BJ (cell line): ENCODE measurements at regions not wholly inside any gene's neighbourhood (a gene's known extent, or its start where the extent isn't known, plus 50 kb on each side); places are given as distances from the start of the nearest gene placed in this dataset.

Experiments used
- CTCF ChIA-PET: fragments of 350-600 bp; formaldehyde crosslinking; extraction: SDS; loops from one replicate; lab custom pipeline; 2021; ENCODE audit warnings: antibody characterized with exemption, inconsistent platforms; lab: Yijun Ruan, JAX
- POLR2A ChIA-PET: fragments of 300-600 bp; sonication (Branson Sonifier 250); formaldehyde crosslinking; extraction: SDS; loops from one replicate; lab custom pipeline; 2021; ENCODE audit warnings: antibody characterized with exemption; lab: Charles Lee
- DNase-seq: peaks from one replicate; pipeline ENCODE4 v3.0.0-alpha.2; 2011; ENCODE audit warnings: low read depth
- H3K27me3 ChIP-seq: 2 replicates; pipeline ENCODE4 v1.6.0; 2011; ENCODE audit warnings: low read length; ENCODE audit not compliant: control insufficient read depth, insufficient read depth
- H3K36me3 ChIP-seq: 2 replicates; pipeline ENCODE4 v1.5.1; 2011; ENCODE audit warnings: low read length; ENCODE audit not compliant: control insufficient read depth, insufficient read depth
- H3K4me3 ChIP-seq: 2 replicates; pipeline ENCODE4 v1.5.1; 2011; ENCODE audit warnings: low read depth, mild to moderate bottlenecking, control low read depth, low read length
- TF ChIP-seq, protein P1 (sequence below): IDR thresholded peaks from 2 replicates; pipeline ENCODE4 v1.5.1; 2011; ENCODE audit warnings: low read depth, mild to moderate bottlenecking, control low read depth, inconsistent platforms, low read length, moderate library complexity; ENCODE audit not compliant: insufficient read depth

DNA sequence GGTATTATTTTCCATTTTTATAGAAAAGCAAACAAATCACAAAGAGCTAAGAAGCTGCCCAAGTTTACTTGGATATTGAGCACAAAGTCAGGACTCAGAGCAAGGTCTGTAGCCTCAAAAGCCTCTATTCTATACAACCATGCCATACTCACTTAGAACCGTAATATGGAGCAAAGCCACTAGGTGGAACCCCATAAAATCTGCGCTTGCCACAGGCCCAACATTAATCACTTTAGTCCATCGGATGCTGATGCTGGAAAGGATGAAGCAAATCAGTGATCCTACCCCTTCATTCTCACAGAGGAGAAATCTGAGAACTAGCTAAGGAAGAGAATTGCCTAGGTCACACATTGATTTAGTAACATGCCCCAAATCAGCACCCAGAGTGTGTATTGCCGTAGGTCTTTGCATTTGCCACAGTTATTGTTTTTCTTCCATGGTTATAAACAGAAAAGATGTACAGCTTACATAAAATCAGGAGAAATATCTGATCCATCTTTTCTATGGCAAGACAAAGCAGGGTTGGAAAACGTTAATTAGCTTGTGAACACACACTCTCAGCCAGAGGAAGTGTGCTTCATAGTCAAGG is 56.7 kb upstream of the RAB38 start:
- TF ChIP-seq, protein P1, sequence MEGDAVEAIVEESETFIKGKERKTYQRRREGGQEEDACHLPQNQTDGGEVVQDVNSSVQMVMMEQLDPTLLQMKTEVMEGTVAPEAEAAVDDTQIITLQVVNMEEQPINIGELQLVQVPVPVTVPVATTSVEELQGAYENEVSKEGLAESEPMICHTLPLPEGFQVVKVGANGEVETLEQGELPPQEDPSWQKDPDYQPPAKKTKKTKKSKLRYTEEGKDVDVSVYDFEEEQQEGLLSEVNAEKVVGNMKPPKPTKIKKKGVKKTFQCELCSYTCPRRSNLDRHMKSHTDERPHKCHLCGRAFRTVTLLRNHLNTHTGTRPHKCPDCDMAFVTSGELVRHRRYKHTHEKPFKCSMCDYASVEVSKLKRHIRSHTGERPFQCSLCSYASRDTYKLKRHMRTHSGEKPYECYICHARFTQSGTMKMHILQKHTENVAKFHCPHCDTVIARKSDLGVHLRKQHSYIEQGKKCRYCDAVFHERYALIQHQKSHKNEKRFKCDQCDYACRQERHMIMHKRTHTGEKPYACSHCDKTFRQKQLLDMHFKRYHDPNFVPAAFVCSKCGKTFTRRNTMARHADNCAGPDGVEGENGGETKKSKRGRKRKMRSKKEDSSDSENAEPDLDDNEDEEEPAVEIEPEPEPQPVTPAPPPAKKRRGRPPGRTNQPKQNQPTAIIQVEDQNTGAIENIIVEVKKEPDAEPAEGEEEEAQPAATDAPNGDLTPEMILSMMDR: peak; percentile 74
- H3K4me3 ChIP-seq: no peak overlapping the region
- no peaks in the 10 kb centered on the region for H3K27me3 ChIP-seq
- POLR2A ChIA-PET: no interaction called here
- CTCF ChIA-PET: interaction anchor here (0.7 to 2.9 kb wide), 27 partner anchors 9 to 321 kb away, joined by 3 to 26 read pairs (median 4); no protein-coding TSS in a partner anchor
- no peak for DNase-seq
- H3K36me3 ChIP-seq: no peaks in the 10 kb centered on the region

DNA sequence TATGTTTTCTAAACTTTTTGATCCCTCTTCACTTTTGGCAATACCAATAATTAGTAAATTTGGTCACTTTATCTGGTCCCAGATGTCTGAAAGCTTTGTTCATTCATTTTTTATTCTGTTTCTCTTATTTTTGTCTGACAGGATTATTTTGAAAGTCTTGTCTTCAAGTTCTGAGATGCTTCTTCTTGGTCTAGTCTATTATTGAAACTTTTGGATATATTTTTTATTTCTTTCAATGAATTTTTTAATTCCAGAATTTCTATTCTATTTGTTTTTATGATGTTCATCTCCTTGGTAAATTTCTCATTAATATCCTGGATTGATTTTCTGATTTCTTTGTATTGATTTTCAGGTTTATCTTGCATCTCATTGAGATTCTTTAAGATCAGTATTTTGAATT is 54.1 kb upstream of the RAB38 start:
- ChIA-PET CTCF (no interaction called here), POLR2A (no interaction called here)
- Histone ChIP-seq H3K4me3 (no peak overlapping the region), H3K27me3 (no peaks in the 10 kb centered on the region), H3K36me3 (no peaks in the 10 kb centered on the region)
- TF ChIP-seq, protein P1: no peak
- DNase-seq: no peak
